ENCODE measurements at regions not wholly inside any gene's neighbourhood (a gene's known extent, or its start where the extent isn't known, plus 50 kb on each side); places are given as distances from the start of the nearest gene placed in this dataset.

DNA sequence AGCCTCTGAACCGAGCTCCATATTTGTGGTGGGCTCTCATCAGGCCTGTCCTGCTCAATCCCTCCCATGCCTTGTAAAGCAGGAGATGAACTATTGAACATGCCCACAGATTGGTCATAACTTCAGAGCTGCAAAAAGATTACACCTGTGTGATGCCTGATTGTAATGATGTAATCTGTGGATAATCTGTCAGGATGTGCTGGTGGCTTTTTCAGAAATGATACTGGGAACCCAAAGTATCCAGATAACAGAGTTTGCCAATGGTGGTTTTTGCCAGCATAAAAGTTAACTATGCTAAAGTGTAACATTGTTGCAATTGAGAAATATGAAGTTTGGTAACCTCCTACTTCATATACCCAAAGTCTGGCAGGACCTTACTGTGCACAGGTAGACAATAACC is 393.4 kb downstream of the RAPGEF2 start:
- TF ChIP-seq POLR2A (IDR thresholded peaks at IDR 0.05) = no peak
- no peak for TF ChIP-seq CTCF (IDR thresholded peaks at IDR 0.05)
- intact Hi-C loops (cut with DNase I; ENCODE audit: low total_unique reads) = no loop called here
- WGBS, 2 donors = 67 to 68% methylated on average over 1 of the region's 1 CpG
- H3K4me3 ChIP-seq (ENCODE audit: low read depth, poor library complexity, severe bottlenecking) = no peak overlapping the region
- no peak for DNase-seq (ENCODE audit: low spot score in 2 of 2)

- no peak overlapping the region for H3K4me3 ChIP-seq (ENCODE audit: low read depth, poor library complexity, severe bottlenecking)
- intact Hi-C loops (cut with DNase I; ENCODE audit: low total_unique reads) = no loop called here
- TF ChIP-seq POLR2A (IDR thresholded peaks at IDR 0.05) = no peak
- no peak for TF ChIP-seq CTCF (IDR thresholded peaks at IDR 0.05)
- no peak for DNase-seq (ENCODE audit: low spot score in 2 of 2)
- WGBS, 2 donors = 36 to 47% methylated on average over 2 of the region's 2 CpGs
These were observed 395.1 kb downstream of the RAPGEF2 start for GRCh38 chr4:159497936-159498335.

- WGBS, 2 donors = 57 to 65% methylated on average over 5 of the region's 5 CpGs
These were observed 395.7 kb downstream of the RAPGEF2 start for GRCh38 chr4:159498446-159499115.

GRCh38 chr4:159500861-159501260 is 398.0 kb downstream of the RAPGEF2 start:
- intact Hi-C loops (cut with DNase I; ENCODE audit: low total_unique reads) = no loop called here
- 50 to 75% methylated on average over 2 of the region's 2 CpGs for WGBS, 2 donors
- no peak overlapping the region for H3K4me3 ChIP-seq (ENCODE audit: low read depth, poor library complexity, severe bottlenecking)
- no peak for TF ChIP-seq POLR2A (IDR thresholded peaks at IDR 0.05)
- TF ChIP-seq CTCF (IDR thresholded peaks at IDR 0.05) = no peak
- no peak for DNase-seq (ENCODE audit: low spot score in 2 of 2)

More at GRCh38 chr4:159498446-159499115, 395.7 kb downstream of the RAPGEF2 start:
- H3K4me3 ChIP-seq (ENCODE audit: low read depth, poor library complexity, severe bottlenecking) = no peak overlapping the region
- TF ChIP-seq POLR2A (IDR thresholded peaks at IDR 0.05) = no peak
- intact Hi-C loops (cut with DNase I; ENCODE audit: low total_unique reads) = no loop called here
- DNase-seq (ENCODE audit: low spot score in 2 of 2) = no peak

DNA sequence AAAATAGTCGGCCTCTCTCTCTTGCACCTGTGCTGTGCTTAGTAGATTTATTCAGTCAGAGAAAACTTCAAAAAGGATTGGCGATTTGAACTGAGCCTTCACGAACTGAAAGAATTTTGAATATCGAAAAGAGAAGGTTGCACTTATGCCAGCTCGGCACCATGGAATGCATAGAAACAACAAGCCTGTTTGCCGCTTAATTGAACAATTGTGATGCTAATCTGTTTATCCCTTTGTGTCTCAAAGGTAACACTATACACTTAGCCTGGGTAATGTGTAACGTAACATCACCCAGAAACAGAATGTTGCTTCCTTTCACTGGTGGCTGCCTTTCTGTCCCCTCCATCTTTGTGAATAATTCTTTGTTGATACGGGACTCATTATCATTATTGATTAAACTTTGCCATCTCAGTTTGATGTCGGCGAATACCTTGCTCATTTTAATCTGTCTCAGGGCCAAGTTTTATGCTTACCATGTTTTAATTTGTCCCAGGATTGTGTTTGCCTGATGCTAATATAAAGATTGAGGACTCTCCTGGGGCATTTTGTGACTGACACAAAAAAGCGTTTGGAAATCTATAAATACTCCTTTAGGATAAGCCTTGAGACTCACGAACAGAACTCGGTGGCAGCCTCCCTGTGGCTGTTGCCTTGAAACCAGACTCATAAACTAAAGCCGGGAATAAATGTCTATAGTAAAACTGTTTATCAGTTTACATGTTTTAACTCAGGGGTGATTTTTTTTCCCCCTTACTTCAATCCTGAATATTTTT is 400.5 kb downstream of the RAPGEF2 start:
- no peak for DNase-seq (ENCODE audit: low spot score in 2 of 2)
- TF ChIP-seq POLR2A (IDR thresholded peaks at IDR 0.05) (no peak), CTCF (IDR thresholded peaks at IDR 0.05) (no peak)
- 72 to 77% methylated on average over 14 of the region's 14 CpGs for WGBS, 2 donors
- H3K4me3 ChIP-seq (ENCODE audit: low read depth, poor library complexity, severe bottlenecking) = no peak overlapping the region
- intact Hi-C loops (cut with DNase I; ENCODE audit: low total_unique reads) = no loop called here

DNA sequence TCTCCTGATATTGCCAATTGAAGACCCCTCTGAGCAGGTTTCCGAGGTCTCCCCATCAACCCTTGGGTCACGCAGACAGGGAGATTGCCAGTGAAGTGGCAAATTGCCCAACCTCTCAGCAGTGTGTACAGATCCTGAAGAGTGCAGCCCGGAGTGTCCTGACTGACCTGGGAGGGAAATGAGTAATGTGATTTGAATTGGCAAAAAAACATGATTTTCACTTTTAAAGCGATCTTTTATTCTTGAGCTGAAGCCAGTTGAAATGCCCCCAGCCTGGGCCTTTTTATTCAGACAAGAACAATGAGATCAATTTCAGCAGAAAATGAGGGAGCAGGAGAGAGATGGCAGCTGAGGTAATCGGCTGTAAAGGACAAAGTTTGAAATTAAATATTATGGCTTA is 401.8 kb downstream of the RAPGEF2 start:
- WGBS, 2 donors = 45 to 52% methylated on average over 5 of the region's 5 CpGs
- H3K4me3 ChIP-seq (ENCODE audit: low read depth, poor library complexity, severe bottlenecking) = no peak overlapping the region
- no peak for TF ChIP-seq CTCF (IDR thresholded peaks at IDR 0.05)
- no peak for TF ChIP-seq POLR2A (IDR thresholded peaks at IDR 0.05)
- intact Hi-C loops (cut with DNase I; ENCODE audit: low total_unique reads) = no loop called here
- DNase-seq (ENCODE audit: low spot score in 2 of 2) = no peak

Measured in lower leg skin (tissue), 4 donors.